ENCODE measurements at regions not wholly inside any gene's neighbourhood (a gene's known extent, or its start where the extent isn't known, plus 50 kb on each side); places are given as distances from the start of the nearest gene placed in this dataset.

DNA sequence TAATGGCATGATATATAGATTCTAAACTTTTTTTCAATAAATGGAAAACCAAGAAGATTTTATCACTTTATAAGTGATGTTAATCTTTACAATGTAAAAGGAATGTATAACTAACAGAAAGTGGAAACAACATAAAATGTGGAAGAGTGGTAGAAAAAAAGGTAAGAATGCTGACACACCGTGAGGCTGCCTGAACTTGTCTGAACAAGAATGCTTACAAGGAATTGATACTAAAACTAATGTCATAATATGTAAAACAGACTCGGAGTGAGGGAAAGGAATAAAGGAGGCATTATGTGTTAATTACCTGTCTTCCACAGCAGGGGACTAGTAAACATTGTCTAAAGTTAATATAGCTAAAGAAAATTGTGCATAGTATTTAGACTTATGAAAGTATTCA, 958.8 kb upstream of the TMEFF2 start:
- no peaks in the 10 kb centered on the region for H3K79me2 ChIP-seq (ENCODE audit: control insufficient read depth in 1 of 2, insufficient read depth in 2 of 2, low read length in 2 of 2)
- 96% methylated on average over 2 of the region's 2 CpGs; no CpG with 5 or more reads in 1 of the 2 experiments for WGBS, 2 experiments (ENCODE audit: extremely low coverage in 1 of 2, insufficient coverage in 1 of 2, insufficient read length in 1 of 2, insufficient replicate concordance in 2 of 2, low coverage in 1 of 2, low lambda C conversion rate in 2 of 2, missing lambda C conversion rate in 1 of 2)
- H4K20me1 ChIP-seq (replicated peaks in 1 of 2; ENCODE audit: control insufficient read depth in 1 of 2, insufficient read depth in 2 of 2, low read length in 2 of 2) = no peaks in the 10 kb centered on the region
- DNase-seq (ENCODE audit: low read depth in 1 of 2, low spot score in 2 of 2) (no peak), FAIRE-seq (no peak)
- H2BK5ac ChIP-seq (ENCODE audit: low read depth, low read length) = no peak overlapping the region
- H3K4ac ChIP-seq (replicated peaks; ENCODE audit: insufficient read length, low read depth, low read length) = no peak overlapping the region
- H3K23me2 ChIP-seq (ENCODE audit: low read depth, low read length) = no peaks in the 10 kb centered on the region
- H4K8ac ChIP-seq (ENCODE audit: extremely low read depth, insufficient read depth, low read length) = no peak overlapping the region
- ChIA-PET CTCF (ENCODE audit: partially characterized antibody) (interaction anchor here (0.7 kb wide), 1 partner anchor 17 kb away, joined by 3 read pairs; no protein-coding TSS in a partner anchor), POLR2A (ENCODE audit: partially characterized antibody) (no interaction called here)
- no peak overlapping the region for H2AFZ ChIP-seq (ENCODE audit: low read length)
- no peaks in the 10 kb centered on the region for H3K9me3 ChIP-seq (ENCODE audit: insufficient read depth in 2 of 2, low read depth in 1 of 2, low read length in 1 of 2)
- no peak overlapping the region for H2BK12ac ChIP-seq (ENCODE audit: low read depth, low read length)
- no peak overlapping the region for H4K5ac ChIP-seq (ENCODE audit: insufficient read length, low read depth, low read length)
- H3K56ac ChIP-seq (replicated peaks; ENCODE audit: insufficient read length, low read depth, low read length) = no peak overlapping the region
- H3K14ac ChIP-seq (ENCODE audit: insufficient read length) = no peak overlapping the region
- no peak overlapping the region for H2BK120ac ChIP-seq (replicated peaks; ENCODE audit: low read depth, low read length)
- no peak overlapping the region for H3K4me2 ChIP-seq (ENCODE audit: insufficient read depth in 1 of 2, low read depth in 2 of 2, low read length in 2 of 2)
- H3K27me3 ChIP-seq (replicated peaks in 1 of 4; ENCODE audit: control insufficient read depth in 3 of 4, extremely low read depth in 1 of 4, insufficient read depth in 3 of 4, low read length in 3 of 4) = no peaks in the 10 kb centered on the region
- H2BK15ac ChIP-seq (ENCODE audit: low read length) = no peak overlapping the region
- H2AK5ac ChIP-seq (ENCODE audit: low read depth, low read length) = no peak overlapping the region
- no peak overlapping the region for H3K23ac ChIP-seq (ENCODE audit: insufficient read length)
- no peaks in the 10 kb centered on the region for H3K4me1 ChIP-seq (replicated peaks in 1 of 4; ENCODE audit: control insufficient read depth in 3 of 4, insufficient read depth in 4 of 4, low read length in 3 of 4)
- H3K4me3 ChIP-seq (ENCODE audit: extremely low read depth in 1 of 4, insufficient read depth in 2 of 4, low read depth in 3 of 4, low read length in 4 of 4) = no peak overlapping the region
- no peak overlapping the region for H4K91ac ChIP-seq (replicated peaks; ENCODE audit: insufficient read length, low read length)
- no peak overlapping the region for H2BK20ac ChIP-seq (ENCODE audit: low read length)
- H3K9ac ChIP-seq (replicated peaks in 1 of 4; ENCODE audit: extremely low read depth in 1 of 4, low read depth in 3 of 4, low read length in 3 of 4) = no peak overlapping the region
- H3K36me3 ChIP-seq (ENCODE audit: control insufficient read depth in 2 of 4, insufficient read depth in 4 of 4, low read length in 3 of 4) = no peaks in the 10 kb centered on the region
- H3K79me1 ChIP-seq (ENCODE audit: low read depth, low read length) = no peaks in the 10 kb centered on the region
- no peak overlapping the region for H3K18ac ChIP-seq (ENCODE audit: extremely low read depth, low read length)
- H3K27ac ChIP-seq (ENCODE audit: low read depth, low read length) = no peak overlapping the region
- no peak for TF ChIP-seq CEBPB (IDR thresholded peaks at IDR 0.05; ENCODE audit: low read depth, low read length)
- no peak for TF ChIP-seq TBP (IDR thresholded peaks at IDR 0.05; ENCODE audit: low read depth, low read length)
- no peak for TF ChIP-seq TEAD4 (IDR thresholded peaks at IDR 0.05; ENCODE audit: low read depth, low read length)
- no peak for TF ChIP-seq HDAC6 (IDR thresholded peaks at IDR 0.05; ENCODE audit: low read depth, low read length)
- no peak for TF ChIP-seq SP1 (IDR thresholded peaks at IDR 0.05; ENCODE audit: low read depth, low read length)
- TF ChIP-seq RAD21 (IDR thresholded peaks at IDR 0.05 in 1 of 2, conservative IDR thresholded peaks at IDR 0.05 in 1 of 2; ENCODE audit: low read depth in 2 of 2, low read length in 2 of 2) = no peak
- no peak for TF ChIP-seq EP300 (IDR thresholded peaks at IDR 0.05; ENCODE audit: borderline replicate concordance in 1 of 2, low read depth in 2 of 2, low read length in 2 of 2)
- TF ChIP-seq KDM1A (IDR thresholded peaks at IDR 0.05; ENCODE audit: borderline replicate concordance, low read length) = no peak
